Hepatocyte (in vitro differentiated cells): ENCODE measurements at regions not wholly inside any gene's neighbourhood (a gene's known extent, or its start where the extent isn't known, plus 50 kb on each side); places are given as distances from the start of the nearest gene placed in this dataset.

ENCODE experiments used
- EZH2 ChIP-seq: fragments of 200-600 bp; sonication (generic); IDR thresholded peaks from 2 replicates; pipeline ENCODE4 v1.6.1; 2016; ENCODE audit warnings: antibody characterized with exemption, mild to moderate bottlenecking, borderline replicate concordance
- TF ChIP-seq, protein P1 (sequence below): fragments of 200-600 bp; sonication (generic); IDR thresholded peaks from 2 replicates; pipeline ENCODE4 v1.5.1; 2016; ENCODE audit warnings: antibody characterized with exemption, mild to moderate bottlenecking; ENCODE audit not compliant: poor library complexity

DNA sequence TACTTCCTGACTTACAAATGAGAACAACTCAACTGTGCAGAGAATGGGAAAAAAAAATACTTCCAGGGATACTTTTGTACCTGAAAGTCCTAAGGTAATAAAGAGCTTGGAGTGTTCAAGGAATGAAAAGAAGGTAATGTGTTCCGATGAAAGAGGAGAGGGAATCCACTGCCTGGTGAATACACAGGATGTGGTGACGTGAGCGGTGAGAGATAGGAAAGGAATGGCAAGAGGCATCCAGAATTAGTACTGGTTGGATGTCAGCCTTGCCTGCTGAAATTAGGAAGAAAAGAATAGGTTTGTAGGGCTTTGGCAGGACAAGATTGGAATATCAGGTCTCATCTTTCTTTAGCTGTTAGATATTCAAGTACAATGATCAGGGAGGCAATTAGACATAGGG is 347.7 kb downstream of the POM121L12 start:
- no peak for TF ChIP-seq EZH2
- TF ChIP-seq, protein P1, sequence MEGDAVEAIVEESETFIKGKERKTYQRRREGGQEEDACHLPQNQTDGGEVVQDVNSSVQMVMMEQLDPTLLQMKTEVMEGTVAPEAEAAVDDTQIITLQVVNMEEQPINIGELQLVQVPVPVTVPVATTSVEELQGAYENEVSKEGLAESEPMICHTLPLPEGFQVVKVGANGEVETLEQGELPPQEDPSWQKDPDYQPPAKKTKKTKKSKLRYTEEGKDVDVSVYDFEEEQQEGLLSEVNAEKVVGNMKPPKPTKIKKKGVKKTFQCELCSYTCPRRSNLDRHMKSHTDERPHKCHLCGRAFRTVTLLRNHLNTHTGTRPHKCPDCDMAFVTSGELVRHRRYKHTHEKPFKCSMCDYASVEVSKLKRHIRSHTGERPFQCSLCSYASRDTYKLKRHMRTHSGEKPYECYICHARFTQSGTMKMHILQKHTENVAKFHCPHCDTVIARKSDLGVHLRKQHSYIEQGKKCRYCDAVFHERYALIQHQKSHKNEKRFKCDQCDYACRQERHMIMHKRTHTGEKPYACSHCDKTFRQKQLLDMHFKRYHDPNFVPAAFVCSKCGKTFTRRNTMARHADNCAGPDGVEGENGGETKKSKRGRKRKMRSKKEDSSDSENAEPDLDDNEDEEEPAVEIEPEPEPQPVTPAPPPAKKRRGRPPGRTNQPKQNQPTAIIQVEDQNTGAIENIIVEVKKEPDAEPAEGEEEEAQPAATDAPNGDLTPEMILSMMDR: no peak
